ENCODE measurements at regions not wholly inside any gene's neighbourhood (a gene's known extent, or its start where the extent isn't known, plus 50 kb on each side); places are given as distances from the start of the nearest gene placed in this dataset.

- intact Hi-C loops (cut with DNase I): loop anchor here (5.0 kb wide), 2 partner anchors 55 to 70 kb away; no protein-coding TSS in a partner anchor
- DNase-seq: peak; percentile 40 to 86 (median 68)
These were observed 51.5 kb upstream of the TRIM2 start for GRCh38 chr4:153152501-153153338.

GRCh38 chr4:153153339-153153871 lies 50.8 kb upstream of the TRIM2 start:
- intact Hi-C loops (cut with DNase I): loop anchor here (5.0 kb wide), 2 partner anchors 54 to 69 kb away; no protein-coding TSS in a partner anchor
- DNase-seq: peak in 41 of 42 donors; percentile 25 to 89 (median 74)

GRCh38 chr4:153154007-153154975 lies 50.0 kb upstream of the TRIM2 start:
- intact Hi-C loops (cut with DNase I): loop anchor here (5.0 kb wide), 2 partner anchors 53 to 68 kb away; no protein-coding TSS in a partner anchor
- no peak for DNase-seq

All from head of caudate nucleus (tissue), 42 donors.